GM19438 (cell line): ENCODE measurements at regions not wholly inside any gene's neighbourhood (a gene's known extent, or its start where the extent isn't known, plus 50 kb on each side); places are given as distances from the start of the nearest gene placed in this dataset.
"Not testable (repeated sequence)": the region's sequence is repeated elsewhere in the genome, so short reads cannot be mapped to it uniquely, and the experiment has no call there.

Experiments
- ATAC-seq: cut with Tn5 transposase; IDR thresholded peaks from one replicate; pipeline ENCODE4 v1.9.1; 2021; ENCODE audit warnings: low read depth; ENCODE audit not compliant: unreplicated experiment

DNA sequence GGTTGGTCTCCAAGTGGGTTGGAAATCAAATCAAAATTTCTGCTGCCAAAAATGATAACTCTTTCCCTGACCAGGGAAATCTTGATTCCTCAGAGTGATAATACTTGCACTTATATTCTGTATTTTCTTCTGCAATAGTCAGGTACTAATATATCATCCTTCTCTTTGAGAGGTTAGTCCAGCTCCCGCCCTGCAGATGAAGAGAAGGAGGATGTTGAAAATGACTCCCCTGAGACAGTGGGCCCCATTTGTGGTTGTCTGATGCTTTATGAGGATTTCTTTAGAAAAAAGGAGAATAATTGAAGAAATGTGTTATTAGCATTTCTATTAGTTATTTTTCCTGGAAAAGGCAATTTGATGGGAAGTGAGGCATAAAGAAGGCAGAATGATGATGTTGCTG lies 213.0 kb downstream of the SEC23IP start:
- no peak for ATAC-seq

DNA sequence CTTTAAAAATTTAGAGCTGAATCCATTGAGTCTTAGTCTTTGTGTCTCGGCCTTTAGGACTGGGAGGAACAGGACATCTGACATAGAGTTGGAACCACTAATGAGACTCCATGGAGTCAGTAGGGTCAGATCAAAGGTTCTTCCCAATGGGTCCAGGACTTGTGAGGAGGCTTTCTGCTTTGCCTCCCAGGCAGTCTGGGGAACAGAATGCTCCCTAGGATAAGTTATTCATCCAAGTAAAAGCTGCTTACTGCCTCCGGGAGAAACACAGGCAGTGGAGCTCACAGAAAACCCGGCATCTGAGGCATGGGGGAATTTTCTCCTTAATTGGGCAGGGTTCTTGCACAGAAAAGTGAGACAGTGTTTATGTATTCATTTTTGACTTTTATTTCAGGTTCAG lies 216.4 kb downstream of the SEC23IP start:
- ATAC-seq: no peak

DNA sequence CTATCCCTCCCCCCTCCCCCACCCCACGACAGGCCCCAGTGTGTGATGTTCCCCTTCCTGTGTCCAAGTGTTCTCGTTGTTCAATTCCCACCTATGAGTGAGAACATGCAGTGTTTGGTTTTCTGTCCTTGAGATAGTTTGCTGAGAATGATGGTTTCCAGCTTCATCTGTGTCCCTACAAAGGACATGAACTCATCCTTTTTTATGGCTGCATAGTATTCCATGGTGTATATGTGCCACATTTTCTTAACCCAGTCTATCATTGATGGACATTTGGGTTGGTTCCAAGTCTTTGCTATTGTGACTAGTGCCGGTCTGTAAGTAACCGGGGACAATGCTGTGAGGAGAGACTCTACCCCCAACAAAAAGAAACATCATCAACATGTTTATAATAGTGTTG lies 217.2 kb downstream of the SEC23IP start:
- ATAC-seq: not testable (repeated sequence)

DNA sequence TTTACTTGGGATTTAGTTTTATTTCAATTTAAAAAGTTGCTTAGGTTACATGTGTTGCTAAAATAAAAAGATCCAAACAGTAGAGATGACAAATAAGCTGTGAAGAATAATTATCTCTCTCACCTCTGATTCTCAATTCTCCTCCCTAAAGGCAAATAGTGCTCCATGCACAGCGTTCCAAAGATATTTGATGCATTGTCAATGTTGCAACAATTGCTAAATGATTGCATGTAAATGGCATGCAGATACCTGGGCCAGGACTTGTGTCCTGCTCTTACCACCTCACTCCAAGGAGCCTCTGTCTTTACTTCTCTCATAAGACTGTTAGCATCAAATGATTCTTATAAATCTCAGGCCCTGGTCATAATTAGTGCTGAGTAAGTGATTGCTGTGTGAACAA lies 217.7 kb downstream of the SEC23IP start:
- ATAC-seq: no peak

DNA sequence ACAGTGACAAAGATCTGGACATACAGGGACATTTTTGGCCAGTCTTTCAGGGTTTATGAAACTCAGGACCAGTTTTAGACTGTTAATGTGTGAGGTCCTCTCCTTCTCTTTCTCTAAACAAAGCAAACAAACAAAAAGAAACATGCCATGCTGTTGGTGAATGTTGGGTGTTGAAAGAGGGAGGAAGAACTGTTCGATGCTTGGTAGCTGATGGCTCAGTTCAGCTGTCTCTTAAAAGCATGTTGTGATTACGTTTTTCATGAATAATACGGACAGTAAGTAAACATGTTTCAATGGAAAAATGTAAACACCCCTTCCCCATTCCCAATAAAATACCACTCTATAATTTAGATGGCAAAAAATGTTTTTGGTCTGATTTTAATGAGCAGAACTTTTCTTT lies 219.1 kb downstream of the SEC23IP start:
- ATAC-seq: no peak

DNA sequence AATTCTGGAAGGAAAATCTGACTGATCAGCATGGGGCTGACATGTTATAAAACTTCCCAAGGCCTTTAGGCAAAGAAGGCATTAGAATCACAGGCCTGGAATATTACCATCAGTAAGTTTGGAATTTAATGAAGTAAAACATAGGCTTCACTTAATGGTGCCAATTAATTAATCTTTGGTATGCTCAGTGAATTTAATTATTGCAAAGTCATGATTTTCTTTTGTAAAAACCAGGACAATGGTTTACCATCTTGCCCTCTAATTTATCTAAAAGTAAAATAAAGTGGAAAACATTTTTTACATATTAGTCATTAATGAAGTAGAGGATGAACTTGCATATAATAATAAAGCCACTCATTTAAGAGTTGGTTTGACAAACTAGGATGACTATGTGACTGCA lies 220.3 kb downstream of the SEC23IP start:
- ATAC-seq: no peak

DNA sequence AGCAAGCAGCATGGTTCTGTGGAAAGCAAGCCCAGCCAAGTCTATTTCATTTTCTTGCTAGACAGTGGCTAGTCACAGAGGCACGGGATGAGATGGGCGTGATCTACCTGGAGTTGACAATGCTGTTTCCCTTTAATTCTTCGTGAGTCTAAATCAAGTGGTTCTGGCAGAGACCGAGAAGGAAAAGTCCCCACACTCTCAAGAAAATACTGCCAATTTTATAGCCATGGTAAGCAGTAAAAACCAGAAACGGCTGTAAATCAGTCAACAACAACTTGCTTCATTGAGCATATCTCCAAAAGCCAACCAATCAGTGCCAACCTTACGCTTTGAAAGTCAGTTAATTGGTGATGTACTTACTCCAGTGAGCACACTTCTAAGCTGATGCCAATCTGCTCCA lies 223.4 kb downstream of the SEC23IP start:
- no peak for ATAC-seq

DNA sequence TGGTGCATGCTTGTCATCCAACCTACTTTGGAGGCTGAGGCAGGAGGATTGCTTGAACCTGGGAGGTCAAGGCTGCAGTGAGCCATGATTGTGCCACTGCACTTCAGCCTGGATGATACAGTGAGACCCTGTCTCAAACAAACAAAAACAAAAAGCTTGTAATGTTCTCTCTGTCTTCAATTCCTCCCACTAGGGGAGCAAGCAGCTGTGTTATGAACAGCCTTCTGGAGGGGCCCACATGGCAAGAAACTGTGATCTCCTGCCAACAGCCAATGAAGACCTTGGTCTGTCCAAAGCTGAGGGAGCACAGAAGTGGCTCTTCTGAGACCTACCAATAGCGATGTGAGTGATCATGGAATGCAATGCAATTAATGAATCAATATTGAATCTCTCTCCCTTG lies 229.2 kb downstream of the SEC23IP start:
- no peak for ATAC-seq

DNA sequence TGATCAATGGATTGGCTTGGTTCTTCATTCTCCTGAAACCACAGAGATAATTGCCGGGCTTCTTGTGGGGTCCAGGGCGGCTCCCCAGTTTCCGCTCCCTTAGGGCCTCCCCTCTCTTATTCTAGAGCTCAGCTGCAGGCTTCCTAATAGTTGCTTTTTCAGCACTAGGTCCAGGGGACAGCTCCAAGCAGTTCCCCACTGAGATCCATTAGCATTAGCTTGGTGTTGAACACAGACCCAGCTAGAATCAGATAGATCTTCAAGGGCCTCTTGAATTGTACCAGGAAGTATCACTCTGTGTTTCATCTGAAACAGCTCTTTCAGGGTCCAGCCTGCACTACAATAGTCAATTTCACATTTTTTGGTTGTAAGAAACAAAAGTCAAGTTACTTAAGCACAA lies 238.7 kb downstream of the SEC23IP start:
- no peak for ATAC-seq

DNA sequence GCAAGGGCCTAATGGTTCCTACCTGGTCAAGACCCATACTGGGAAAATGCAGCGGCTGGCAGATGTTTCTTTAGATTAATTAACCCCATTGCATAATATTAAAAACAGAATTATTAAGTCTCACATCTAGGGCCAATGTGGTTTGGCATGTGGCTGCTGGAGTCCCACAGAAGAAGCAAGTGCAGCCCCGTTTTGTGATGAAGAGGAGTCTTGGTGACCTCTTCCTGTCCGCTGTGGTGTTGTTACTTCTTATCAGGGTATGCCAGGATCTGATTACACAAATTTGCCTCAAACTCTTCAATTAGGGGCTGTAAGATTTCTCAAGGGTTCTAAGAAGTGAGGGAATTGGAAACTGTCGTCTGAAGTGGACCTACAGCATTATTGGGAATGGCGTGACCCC lies 240.3 kb downstream of the SEC23IP start:
- ATAC-seq: no peak

DNA sequence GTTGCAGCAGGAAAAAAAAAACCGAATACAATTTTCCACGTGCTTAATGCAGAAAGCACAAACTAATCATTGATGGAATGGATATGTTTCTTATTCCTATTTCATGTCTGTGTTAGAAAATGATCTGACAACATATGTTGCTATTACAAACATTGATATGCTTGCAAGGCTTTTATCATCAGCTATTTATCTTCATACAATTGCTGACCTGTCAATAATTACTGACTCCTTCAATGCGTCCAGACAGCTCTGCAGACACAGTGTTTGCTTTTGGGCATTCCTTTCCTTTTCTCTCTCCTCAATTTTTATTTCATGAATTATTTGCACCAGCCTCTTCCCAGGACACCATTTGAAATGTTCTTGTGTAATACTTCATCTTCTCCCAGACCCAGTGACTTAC lies 246.2 kb downstream of the SEC23IP start:
- ATAC-seq: no peak

DNA sequence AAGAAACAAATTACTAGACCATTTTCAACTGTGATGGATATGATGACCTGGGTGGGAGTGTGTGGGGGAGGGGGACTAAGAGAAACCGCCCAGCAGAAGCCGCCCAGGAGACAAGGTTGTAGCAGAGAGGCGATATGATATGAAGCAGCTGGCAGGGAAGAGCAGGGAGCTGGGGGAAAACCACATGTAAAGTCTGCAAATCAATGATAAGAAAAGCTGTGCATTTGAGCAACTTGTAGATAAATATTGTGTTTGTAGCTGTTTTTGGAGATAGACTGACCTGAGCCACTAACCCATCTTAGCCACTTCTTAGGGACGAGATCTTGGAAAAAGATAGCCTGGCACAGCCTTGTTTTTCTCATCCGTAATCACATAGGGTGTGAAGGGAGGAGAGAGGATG lies 252.6 kb downstream of the SEC23IP start:
- ATAC-seq: no peak

DNA sequence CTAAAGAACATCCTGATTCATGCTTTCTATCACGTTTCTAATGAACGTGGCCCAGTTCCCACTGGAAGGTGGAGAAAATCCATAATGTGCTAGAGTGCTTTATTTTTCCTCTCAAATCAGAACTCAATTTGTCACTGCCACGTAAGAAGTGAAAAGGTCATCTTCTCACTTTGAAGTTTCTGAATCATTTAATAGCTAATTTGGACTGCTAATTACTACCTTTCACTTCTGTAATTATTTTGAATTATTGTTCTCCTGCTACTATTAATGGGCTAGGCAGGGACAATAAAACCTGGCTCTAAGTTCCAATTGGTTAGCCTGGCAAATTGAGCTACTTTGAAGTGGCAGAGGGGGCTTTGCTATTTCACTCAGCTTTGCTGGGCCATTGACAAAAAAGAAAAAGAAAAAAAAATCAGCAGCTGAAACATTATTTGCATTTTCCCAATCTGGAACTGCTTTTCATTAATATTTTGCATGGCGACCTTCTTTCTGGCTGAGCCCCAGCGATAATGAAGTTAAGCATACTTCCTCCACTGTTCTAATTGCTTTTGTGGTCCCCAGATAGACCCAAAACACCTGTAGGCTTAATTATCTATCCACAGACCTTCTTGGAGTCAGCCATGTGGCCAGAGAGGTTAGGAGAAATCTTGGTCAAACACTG lies 264.2 kb downstream of the SEC23IP start:
- ATAC-seq: no peak

DNA sequence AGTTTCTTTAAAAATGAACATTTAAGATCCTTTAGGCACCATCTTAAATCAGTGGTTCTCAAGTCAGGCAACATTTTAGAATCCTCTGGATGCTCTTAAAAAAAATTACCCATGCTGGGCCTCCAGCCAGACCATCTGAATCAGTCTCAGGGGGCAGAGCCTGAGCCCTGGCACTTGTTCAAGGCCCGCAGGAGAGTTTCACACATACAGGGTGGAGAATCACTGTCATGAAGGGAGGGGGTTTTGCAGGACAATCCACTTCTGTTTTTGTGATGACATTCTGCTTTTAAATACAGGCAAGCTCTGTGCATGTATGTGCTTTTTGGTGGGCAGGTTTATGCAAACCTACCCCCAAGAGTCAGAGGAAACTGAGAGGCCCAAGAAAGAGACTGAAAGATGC lies 268.6 kb downstream of the SEC23IP start:
- ATAC-seq: no peak

DNA sequence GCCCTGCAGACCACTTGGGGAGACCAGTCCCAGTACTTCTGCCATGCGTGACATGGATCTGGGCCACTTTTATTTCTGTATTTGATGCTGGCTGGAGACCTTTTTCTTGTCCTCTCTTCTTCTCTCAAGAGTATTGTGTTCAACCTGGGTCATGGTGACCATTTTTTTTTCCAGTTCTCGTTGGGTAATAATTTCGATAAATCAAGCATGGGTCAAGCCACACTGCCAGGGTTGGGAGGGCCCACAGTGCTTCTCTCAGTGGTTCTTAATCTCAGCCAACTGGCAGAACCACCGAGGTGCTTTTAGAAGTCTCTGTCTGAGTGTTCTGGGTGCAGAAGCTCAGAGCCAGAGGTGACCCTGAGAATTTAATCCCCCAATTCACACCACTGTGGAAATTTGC lies 269.9 kb downstream of the SEC23IP start:
- ATAC-seq: no peak

DNA sequence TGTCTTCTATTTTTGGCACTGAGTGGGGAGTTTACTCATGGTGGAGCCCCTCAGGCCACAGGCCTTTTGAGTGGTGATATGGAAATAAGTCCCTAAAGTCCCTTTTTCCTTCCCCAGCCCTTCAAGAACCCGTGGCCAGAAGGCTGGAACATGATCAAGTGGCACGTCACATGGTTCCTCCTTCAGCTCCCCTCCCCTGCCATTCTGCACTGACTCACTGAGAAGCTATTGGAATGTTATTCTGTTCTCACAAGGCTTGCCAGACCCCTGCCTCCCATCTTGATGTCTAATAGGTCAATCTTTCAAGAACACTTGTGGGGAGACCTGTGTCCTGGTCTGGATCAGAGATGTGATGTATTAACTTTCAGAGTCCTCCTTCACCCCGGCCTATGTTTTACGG lies 279.8 kb downstream of the SEC23IP start:
- ATAC-seq: no peak

DNA sequence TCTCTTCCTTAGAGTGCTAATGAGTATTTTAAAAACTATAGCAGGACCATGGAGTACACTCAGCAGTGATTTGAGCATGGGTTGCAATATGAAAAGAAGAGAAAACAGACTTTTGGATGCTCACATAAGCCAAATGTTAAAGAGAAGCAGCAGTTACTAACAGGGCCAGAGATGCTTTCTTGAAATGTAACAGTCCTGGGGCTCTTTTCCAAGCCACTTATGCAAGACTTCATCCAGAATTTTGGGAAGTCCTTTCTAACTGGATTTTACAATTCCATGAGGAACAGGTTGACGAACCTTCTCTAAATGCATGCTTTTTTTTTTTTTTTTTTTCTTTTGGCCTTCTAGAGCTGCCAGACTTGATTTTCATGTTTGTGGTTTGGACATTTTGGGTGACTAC lies 282.0 kb downstream of the SEC23IP start:
- no peak for ATAC-seq

DNA sequence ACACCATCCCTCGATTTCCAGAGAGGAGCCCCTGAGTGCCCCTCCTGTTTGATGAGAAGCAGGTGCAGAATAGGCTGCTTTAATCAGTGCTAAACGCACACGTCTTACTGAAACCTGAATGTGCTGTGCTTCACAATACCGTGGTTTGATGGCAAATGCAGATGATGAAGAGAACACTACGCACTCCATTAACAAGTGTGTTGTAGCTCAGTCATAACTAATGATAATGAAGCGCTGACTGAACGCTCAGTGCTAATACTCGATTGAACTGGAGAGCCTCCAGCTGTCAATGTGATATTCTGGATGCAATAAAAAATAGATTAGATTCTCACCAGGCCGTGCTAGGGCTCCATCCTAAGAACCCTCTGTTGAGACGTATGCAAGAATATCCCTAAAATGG lies 279.7 kb upstream of the PLPP4 start:
- ATAC-seq: no peak

DNA sequence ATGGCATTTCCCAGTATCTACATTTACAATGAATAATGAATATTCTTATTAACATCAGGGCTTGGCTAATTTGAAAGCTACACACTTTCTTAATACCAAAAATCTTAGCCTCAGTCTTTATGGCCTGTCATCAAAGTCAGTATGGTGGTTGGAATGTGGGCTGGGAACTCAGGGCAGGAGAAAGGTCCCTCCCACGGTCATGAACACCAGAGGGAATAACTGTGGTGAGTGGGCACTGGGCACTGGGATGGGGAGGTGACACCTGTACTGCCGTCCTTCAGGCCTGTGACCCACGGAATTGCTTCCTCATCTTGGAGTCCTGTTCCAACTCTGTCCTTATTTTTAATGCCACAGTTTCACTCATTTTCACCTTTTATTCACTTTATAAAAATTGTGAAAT lies 276.9 kb upstream of the PLPP4 start:
- no peak for ATAC-seq

DNA sequence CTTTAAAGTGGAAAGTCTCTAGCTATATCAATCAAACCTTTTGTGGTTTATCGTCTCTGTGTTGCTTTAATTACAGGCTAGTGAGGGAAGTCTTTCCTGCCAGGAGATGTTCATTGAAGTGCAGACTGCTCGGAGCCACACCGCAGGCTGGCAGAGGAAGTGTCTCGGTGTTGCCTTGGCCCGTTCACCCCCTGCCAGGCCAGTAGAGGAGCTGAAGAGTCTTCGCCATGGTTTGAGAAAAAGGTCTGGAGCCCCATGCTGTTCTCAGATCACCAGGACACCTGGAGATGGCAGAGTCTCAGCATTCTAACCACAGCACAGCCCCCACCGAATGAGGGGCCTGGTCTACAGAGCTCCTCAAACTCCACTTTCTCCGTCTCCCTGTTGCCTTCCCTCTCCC lies 275.9 kb upstream of the PLPP4 start:
- ATAC-seq: no peak

DNA sequence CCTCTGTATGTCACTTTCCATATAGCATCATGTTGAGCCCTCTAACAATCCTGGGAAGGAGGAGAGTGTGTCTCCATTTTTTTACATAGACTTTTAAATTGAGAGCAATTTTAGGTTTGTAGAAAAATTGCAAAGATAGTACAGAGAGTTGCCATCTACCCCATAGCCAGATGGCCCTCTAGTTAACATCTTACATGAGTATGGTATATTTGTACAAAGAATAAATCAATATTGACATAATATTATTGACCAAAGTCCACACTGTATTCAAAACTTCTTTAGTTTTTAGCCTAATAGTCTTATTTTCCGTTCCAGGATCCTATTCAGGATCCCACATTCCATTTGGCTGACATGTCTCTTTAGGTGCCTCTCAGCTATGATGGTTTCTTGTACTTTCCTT lies 274.6 kb upstream of the PLPP4 start:
- ATAC-seq: no peak

DNA sequence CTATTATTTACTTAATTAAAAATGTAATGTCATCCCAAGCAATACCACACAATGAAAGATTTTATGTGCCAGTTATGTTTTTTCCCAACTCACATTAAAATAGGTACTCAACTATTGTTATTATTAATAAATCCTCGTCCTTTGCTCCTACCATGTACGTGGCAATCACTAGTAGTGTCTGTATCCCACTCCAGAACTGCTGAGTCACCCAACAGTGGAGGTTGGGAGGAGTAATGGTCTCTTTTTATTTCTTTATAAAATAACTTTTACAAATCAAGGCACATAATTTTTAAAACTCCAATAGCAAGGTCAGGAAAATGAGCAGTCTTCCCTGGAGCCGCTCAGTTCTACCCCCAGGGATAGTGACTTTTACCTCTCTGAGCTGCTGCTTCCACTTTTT lies 273.5 kb upstream of the PLPP4 start:
- ATAC-seq: no peak
